ENCODE measurements at regions not wholly inside any gene's neighbourhood (a gene's known extent, or its start where the extent isn't known, plus 50 kb on each side); places are given as distances from the start of the nearest gene placed in this dataset.

GRCh38 chr22:25360411-25360810, 141.0 kb downstream of the CRYBB2 start:
- Histone ChIP-seq H3K4me1 (ENCODE audit: control insufficient read depth, extremely low read depth, insufficient read depth, low read length) (peaks cover 3% of the 10 kb centered on the region), H3K9me3 (replicated peaks; ENCODE audit: control insufficient read depth, insufficient read depth, low read length) (no peaks in the 10 kb centered on the region), H3K79me2 (ENCODE audit: control insufficient read depth, insufficient read depth, low read length) (no peaks in the 10 kb centered on the region), H3K9ac (replicated peaks; ENCODE audit: extremely low read depth, insufficient read depth, low read length) (no peak overlapping the region), H3K9me1 (replicated peaks; ENCODE audit: control insufficient read depth, extremely low read depth, insufficient read depth, low read length) (no peaks in the 10 kb centered on the region), H3K4me3 (replicated peaks in 1 of 3; ENCODE audit: insufficient read depth in 1 of 3, low read depth in 1 of 3, low read length in 3 of 3) (no peak overlapping the region), H3K27ac (ENCODE audit: insufficient read depth, low read depth, low read length) (no peak overlapping the region), H4K20me1 (replicated peaks; ENCODE audit: control insufficient read depth, extremely low read depth, insufficient read depth, low read length) (no peaks in the 10 kb centered on the region), H3K27me3 (ENCODE audit: control insufficient read depth in 2 of 2, insufficient read depth in 2 of 2, low read length in 2 of 2) (no peaks in the 10 kb centered on the region), H2AFZ (ENCODE audit: low read depth, low read length) (no peak overlapping the region), H3K4me2 (ENCODE audit: insufficient read depth, low read length) (no peak overlapping the region), H3K36me3 (ENCODE audit: control insufficient read depth in 2 of 2, extremely low read depth in 1 of 2, insufficient read depth in 2 of 2, low read length in 2 of 2) (peaks cover 0 to 2% of the 10 kb centered on the region in 2 experiments)
- no peak for DNase-seq (ENCODE audit: low read depth, low spot score)
- CTCF ChIA-PET: interaction anchor here (0.8 kb wide), 1 partner anchor 158 kb away, joined by 3 read pairs; no protein-coding TSS in a partner anchor
- dilution Hi-C loops (cut with MboI; ENCODE audit: extremely low pct_ligation_motif_present, low sequenced_read_pairs): no loop called here
- no TSS peak for BruUV-seq (replicated peaks)
- TF ChIP-seq EZH2 (IDR thresholded peaks at IDR 0.05; ENCODE audit: borderline replicate concordance, low read depth, low read length, severe bottlenecking) (no peak), MYC (IDR thresholded peaks at IDR 0.05; ENCODE audit: low read depth, low read length) (no peak), MAX (IDR thresholded peaks at IDR 0.05; ENCODE audit: insufficient read depth, insufficient read length) (no peak), POLR2A (IDR thresholded peaks at IDR 0.05; ENCODE audit: low read depth, low read length) (no peak), JUN (IDR thresholded peaks at IDR 0.05; ENCODE audit: borderline replicate concordance, insufficient read depth, insufficient read length, low read depth) (no peak), GATA2 (IDR thresholded peaks at IDR 0.05; ENCODE audit: insufficient read depth, insufficient read length, low read depth, low read length) (no peak), POLR2AphosphoS5 (IDR thresholded peaks at IDR 0.05; ENCODE audit: insufficient read depth, low read depth, low read length) (no peak), CTCF (IDR thresholded peaks at IDR 0.05; ENCODE audit: extremely low read depth in 1 of 2, insufficient read depth in 1 of 2, low read depth in 1 of 2, low read length in 2 of 2) (no peak), FOS (IDR thresholded peaks at IDR 0.05; ENCODE audit: borderline replicate concordance, insufficient read depth, low read length) (no peak)
- POLR2A ChIA-PET: no interaction called here
- intact Hi-C loops (cut with micrococcal nuclease): loop anchor here (5.0 kb wide), 2 partner anchors 57 to 342 kb away; no protein-coding TSS in a partner anchor
- FAIRE-seq: no peak
